AG10803 (cell line): ENCODE measurements at regions not wholly inside any gene's neighbourhood (a gene's known extent, or its start where the extent isn't known, plus 50 kb on each side); places are given as distances from the start of the nearest gene placed in this dataset.
"Not testable (repeated sequence)": the region's sequence is repeated elsewhere in the genome, so short reads cannot be mapped to it uniquely, and the experiment has no call there.

Experiments
- DNase-seq: peaks from one replicate; pipeline ENCODE4 v3.0.0; 2010; ENCODE audit warnings: low read depth
- H3K4me3 ChIP-seq: 2 replicates; pipeline ENCODE4 v1.5.1; 2011; ENCODE audit warnings: mild to moderate bottlenecking, low read length, control low read depth
- TF ChIP-seq, protein P1 (sequence below): conservative IDR thresholded peaks from 2 replicates; pipeline ENCODE4 v1.5.1; 2011; ENCODE audit warnings: mild to moderate bottlenecking, low read length, control low read depth, inconsistent platforms

DNA sequence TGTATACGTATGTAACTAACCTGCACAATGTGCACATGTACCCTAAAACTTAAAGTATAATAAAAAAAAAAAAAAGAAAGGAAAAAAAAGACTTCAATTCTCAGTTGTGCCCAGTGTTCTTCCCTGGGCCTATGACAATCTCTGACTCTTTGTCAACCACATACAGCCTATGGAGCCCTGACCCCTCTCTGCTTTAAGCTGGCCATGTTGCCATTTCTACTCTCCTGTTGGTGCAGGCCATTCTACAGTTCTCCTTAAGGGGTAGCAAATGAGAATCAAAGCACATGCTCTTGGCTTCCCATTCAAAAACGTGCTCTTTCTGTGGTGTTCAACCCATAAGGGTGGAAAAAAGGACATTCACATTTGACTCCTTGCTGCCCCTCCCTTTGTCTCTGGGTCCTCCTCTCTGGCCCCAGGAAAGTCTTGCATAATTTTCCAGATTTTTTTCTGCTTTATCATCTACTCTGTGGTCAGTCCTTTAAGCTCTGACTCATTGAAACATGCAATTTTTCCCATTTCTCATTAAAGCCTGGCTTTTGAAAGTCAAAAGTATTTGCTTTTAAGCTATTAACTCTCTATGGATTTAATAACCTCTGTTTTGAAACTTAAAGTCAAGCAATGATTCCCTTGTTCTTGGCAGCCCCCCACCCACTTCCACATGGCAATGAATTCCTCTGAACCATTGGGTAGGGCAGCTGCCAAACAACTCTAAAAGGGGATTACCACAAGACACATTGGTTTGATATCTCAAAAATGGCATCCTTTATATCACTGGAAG is 208.6 kb upstream of the MCHR2 start:
- peak; percentile 98 for DNase-seq
- TF ChIP-seq, protein P1, sequence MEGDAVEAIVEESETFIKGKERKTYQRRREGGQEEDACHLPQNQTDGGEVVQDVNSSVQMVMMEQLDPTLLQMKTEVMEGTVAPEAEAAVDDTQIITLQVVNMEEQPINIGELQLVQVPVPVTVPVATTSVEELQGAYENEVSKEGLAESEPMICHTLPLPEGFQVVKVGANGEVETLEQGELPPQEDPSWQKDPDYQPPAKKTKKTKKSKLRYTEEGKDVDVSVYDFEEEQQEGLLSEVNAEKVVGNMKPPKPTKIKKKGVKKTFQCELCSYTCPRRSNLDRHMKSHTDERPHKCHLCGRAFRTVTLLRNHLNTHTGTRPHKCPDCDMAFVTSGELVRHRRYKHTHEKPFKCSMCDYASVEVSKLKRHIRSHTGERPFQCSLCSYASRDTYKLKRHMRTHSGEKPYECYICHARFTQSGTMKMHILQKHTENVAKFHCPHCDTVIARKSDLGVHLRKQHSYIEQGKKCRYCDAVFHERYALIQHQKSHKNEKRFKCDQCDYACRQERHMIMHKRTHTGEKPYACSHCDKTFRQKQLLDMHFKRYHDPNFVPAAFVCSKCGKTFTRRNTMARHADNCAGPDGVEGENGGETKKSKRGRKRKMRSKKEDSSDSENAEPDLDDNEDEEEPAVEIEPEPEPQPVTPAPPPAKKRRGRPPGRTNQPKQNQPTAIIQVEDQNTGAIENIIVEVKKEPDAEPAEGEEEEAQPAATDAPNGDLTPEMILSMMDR: no peak
- H3K4me3 ChIP-seq: no peak overlapping the region

DNA sequence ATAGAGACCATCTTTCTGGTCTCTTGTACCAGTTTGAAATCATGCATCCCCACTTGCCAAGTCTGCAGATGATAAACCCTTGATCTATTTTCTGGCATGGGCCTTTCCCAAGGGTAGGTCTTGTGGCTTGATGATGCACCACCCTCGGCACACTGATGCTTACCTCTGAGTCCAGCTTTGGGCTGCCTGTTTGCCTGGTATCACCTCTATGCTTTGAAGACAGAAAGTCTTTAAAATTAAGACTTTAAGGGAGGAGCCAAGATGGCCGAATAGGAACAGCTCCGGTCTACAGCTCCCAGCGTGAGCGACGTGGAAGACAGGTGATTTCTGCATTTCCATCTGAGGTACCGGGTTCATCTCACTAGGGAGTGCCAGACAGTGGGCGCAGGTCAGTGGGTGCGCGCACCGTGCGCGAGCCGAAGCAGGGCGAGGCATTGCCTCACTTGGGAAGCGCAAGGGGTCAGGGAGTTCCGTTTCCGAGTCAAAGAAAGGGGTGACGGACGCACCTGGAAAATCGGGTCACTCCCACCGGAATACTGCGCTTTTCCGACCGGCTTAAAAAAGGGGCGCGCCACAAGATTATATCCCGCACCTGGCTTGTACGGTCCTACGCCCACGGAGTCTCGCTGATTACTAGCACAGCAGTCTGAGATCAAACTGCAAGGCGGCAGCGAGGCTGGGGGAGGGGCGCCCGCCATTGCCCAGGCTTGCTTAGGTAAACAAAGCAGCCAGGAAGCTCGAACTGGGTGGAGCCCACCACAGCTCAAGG is 202.4 kb upstream of the MCHR2 start:
- not testable (repeated sequence) for H3K4me3 ChIP-seq, DNase-seq

DNA sequence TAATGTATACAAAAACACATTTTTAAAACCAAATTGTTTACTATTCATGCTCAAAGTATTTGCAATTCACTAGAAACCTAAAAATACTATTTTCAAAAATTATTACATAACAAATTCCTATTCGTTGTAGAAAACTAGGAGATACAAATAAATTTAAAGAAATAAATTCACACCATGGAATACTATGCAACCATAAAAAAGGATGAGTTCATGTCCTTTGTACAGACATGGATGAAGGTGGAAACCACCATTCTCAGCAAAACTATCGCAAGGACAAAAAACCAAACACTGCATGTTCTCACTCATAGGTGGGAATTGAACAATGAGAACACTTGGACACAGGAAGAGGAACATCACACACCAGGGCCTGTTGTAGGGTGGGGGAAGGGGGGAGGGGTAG is 201.2 kb upstream of the MCHR2 start:
- H3K4me3 ChIP-seq, DNase-seq: not testable (repeated sequence)

DNA sequence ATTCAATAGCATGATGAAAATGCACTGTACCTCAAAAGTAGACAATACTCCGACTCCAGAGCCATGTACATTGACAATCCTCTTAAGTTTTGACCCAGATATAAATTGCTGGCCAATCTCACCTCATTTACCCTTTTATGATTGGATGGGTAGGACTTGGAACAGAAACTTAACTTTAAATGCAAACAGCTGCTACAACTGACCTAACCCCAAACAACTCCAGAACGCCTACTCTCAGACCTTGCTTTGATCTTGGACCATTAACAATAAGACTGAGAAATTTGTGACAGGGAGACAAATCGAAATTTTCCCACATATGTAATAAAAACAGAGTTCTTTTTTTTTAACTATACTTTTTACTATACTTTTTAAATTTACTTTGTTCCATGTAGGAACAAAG is 200.5 kb upstream of the MCHR2 start:
- TF ChIP-seq, protein P1: no peak
- peak; percentile 46 for DNase-seq
- no peak overlapping the region for H3K4me3 ChIP-seq

DNA sequence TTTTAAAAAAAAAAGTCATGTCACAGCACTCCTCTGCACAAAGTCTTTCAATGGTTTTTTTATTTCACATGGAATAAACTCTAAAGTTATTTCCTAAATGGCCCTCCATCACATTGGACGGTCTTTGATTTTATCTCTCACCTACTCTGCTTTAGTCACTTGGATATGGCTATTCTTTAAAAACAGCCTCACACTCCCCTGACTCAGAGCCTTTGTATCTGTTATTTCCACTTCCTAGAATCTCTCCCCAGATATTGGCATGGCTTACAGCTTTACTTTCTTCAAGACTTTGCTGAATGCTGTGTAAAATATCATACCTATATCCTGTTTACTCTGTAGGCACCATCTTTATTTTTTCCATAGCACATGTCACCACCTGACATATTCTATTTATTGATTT is 194.7 kb upstream of the MCHR2 start:
- TF ChIP-seq, protein P1: no peak
- no peak overlapping the region for H3K4me3 ChIP-seq
- DNase-seq: no peak

DNA sequence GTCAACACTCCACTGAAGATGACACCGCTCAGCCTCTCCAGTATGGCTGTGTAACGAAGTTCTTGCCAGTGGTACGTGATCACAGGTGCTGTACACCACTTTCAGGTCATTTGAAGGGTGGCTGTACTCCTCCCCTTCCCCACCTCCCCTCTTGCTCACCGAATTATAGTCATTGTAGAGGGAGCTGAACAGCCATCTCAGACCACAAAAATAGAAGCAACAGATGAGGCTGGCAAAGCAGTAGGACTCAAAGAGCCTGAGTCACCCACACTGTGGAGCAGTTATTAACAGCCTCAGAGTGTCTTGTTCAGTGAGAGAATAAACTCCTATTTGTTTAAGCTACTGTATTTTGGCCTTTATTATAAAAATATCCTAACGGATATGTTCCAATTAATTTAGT is 192.5 kb upstream of the MCHR2 start:
- TF ChIP-seq, protein P1: no peak
- no peak overlapping the region for H3K4me3 ChIP-seq
- peak; percentile 54 for DNase-seq

DNA sequence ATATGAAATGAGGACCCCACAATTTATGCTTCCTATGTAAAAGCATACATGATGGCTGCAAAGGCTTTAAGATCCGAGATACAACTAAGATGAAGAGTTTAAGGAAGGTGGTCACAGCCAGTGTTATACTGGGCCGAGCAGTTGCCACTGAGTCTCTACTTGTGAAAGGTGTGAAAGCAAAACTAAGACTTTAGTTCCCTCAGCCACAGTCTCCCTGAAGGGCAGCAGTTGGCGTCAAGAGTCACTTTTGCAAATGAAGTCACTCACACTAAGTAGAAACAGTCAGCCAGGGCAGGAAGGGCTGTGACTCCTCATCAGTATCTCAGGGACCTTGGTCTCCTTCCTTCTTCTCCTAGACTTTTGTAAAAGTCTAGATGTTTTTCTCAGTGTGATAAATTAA is 191.6 kb upstream of the MCHR2 start:
- no peak for DNase-seq
- no peak overlapping the region for H3K4me3 ChIP-seq
- TF ChIP-seq, protein P1: no peak

DNA sequence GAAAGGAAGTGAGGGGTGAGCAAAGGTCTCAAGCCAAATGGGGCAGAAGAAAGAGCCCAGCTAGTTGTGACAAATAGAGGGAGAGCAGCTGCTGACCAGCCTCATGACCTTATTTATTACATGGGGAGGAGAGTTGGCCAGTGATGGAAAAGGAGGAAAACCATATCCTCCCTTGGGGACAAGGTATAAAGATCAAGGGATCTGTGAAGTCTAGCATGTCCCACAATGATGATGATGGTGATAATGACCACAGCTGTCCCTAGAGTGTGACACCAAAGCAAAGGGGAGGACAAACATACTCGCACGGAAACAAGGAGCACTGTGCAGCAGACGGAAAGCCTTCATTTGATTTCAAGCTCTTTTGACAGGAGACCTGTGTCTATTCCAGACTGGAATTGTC is 190.4 kb upstream of the MCHR2 start:
- no peak for DNase-seq
- TF ChIP-seq, protein P1: no peak
- H3K4me3 ChIP-seq: no peak overlapping the region
